ENCODE measurements at regions not wholly inside any gene's neighbourhood (a gene's known extent, or its start where the extent isn't known, plus 50 kb on each side); places are given as distances from the start of the nearest gene placed in this dataset.

DNA sequence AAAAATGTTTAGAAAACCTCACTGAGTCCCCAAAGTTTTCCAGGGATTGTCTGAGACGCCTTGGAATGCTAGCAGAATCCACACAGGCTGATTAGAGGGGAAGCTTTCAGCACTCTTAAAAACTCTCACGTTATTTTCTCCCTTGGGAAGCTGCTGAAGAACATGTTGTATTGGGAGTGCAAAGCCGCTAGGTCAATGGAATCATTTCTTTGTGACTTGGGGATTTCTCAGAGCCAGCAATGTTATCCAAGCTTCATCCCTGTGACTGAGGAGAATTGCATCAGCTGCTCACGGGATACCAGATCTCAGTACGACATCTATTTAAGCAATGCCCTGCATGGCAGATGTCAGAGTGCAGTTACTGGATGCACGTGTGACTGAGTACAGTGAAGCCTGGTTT lies 426.4 kb upstream of the MPDZ start (continued):
- TF ChIP-seq, protein P1, sequence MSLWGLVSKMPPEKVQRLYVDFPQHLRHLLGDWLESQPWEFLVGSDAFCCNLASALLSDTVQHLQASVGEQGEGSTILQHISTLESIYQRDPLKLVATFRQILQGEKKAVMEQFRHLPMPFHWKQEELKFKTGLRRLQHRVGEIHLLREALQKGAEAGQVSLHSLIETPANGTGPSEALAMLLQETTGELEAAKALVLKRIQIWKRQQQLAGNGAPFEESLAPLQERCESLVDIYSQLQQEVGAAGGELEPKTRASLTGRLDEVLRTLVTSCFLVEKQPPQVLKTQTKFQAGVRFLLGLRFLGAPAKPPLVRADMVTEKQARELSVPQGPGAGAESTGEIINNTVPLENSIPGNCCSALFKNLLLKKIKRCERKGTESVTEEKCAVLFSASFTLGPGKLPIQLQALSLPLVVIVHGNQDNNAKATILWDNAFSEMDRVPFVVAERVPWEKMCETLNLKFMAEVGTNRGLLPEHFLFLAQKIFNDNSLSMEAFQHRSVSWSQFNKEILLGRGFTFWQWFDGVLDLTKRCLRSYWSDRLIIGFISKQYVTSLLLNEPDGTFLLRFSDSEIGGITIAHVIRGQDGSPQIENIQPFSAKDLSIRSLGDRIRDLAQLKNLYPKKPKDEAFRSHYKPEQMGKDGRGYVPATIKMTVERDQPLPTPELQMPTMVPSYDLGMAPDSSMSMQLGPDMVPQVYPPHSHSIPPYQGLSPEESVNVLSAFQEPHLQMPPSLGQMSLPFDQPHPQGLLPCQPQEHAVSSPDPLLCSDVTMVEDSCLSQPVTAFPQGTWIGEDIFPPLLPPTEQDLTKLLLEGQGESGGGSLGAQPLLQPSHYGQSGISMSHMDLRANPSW (CRISPR knock-in tag; IDR thresholded peaks at IDR 0.05) = no peak
- TF ChIP-seq NCOR1 (IDR thresholded peaks at IDR 0.05) (no peak), RBBP5 (IDR thresholded peaks at IDR 0.05; ENCODE audit: borderline replicate concordance, insufficient read depth, low read length, poor library complexity, severe bottlenecking) (no peak), MCM7 (IDR thresholded peaks at IDR 0.05) (no peak), ZFP30 (CRISPR knock-in tag; IDR thresholded peaks at IDR 0.05; ENCODE audit: borderline replicate concordance) (no peak), THRAP3 (IDR thresholded peaks at IDR 0.05; ENCODE audit: borderline replicate concordance) (no peak)

- no peak overlapping the region for H3K9ac ChIP-seq (ENCODE audit: insufficient read depth in 1 of 2, low read depth in 2 of 2, low read length in 2 of 2)
- TF ChIP-seq EP300 (IDR thresholded peaks at IDR 0.05; ENCODE audit: low read length) (no peak), PCBP1 (IDR thresholded peaks at IDR 0.05; ENCODE audit: low read depth, low read length, poor library complexity, severe bottlenecking) (no peak), JUN (IDR thresholded peaks at IDR 0.05; ENCODE audit: borderline replicate concordance, low read depth, low read length) (no peak), JUN (CRISPR knock-in tag; IDR thresholded peaks at IDR 0.05; ENCODE audit: borderline replicate concordance) (no peak), NFRKB (IDR thresholded peaks at IDR 0.05; ENCODE audit: low read depth) (no peak), USF2 (CRISPR knock-in tag; IDR thresholded peaks at IDR 0.05) (no peak)
- TF ChIP-seq, protein P2, sequence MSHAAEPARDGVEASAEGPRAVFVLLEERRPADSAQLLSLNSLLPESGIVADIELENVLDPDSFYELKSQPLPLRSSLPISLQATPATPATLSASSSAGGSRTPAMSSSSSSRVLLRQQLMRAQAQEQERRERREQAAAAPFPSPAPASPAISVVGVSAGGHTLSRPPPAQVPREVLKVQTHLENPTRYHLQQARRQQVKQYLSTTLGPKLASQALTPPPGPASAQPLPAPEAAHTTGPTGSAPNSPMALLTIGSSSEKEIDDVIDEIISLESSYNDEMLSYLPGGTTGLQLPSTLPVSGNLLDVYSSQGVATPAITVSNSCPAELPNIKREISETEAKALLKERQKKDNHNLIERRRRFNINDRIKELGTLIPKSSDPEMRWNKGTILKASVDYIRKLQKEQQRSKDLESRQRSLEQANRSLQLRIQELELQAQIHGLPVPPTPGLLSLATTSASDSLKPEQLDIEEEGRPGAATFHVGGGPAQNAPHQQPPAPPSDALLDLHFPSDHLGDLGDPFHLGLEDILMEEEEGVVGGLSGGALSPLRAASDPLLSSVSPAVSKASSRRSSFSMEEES (CRISPR knock-in tag; IDR thresholded peaks at IDR 0.05) = peak; percentile 57
- H3K4me1 ChIP-seq (replicated peaks in 1 of 2; ENCODE audit: control insufficient read depth in 2 of 2, insufficient read depth in 2 of 2, low read length in 2 of 2) = no peaks in the 10 kb centered on the region
- no peaks in the 10 kb centered on the region for H3K9me3 ChIP-seq (replicated peaks; ENCODE audit: control insufficient read depth, insufficient read depth, low read depth, low read length)
- no peak for FAIRE-seq
- no peak overlapping the region for H2AFZ ChIP-seq (ENCODE audit: low read depth, low read length)
- H3K4me2 ChIP-seq (ENCODE audit: insufficient read depth, low read length) = no peak overlapping the region
- in situ Hi-C loops (cut with MboI) (no loop called here), intact Hi-C loops (cut with micrococcal nuclease) (no loop called here)
- no peak for ATAC-seq
- no peaks in the 10 kb centered on the region for H4K20me1 ChIP-seq (replicated peaks; ENCODE audit: control insufficient read depth, insufficient read depth, low read length)
- no TSS peak for BruUV-seq (replicated peaks)
- no peaks in the 10 kb centered on the region for H3K79me2 ChIP-seq (ENCODE audit: control insufficient read depth, insufficient read depth, low read length)
- no peaks in the 10 kb centered on the region for H3K9me1 ChIP-seq (ENCODE audit: control insufficient read depth, insufficient read depth, low read length)
- ChIA-PET POLR2A (no interaction called here), CTCF (ENCODE audit: low intra/inter-chr PET ratio) (no interaction called here)
- no peak overlapping the region for H3K27ac ChIP-seq (ENCODE audit: extremely low read depth, low read depth, low read length)
- no peaks in the 10 kb centered on the region for H3K36me3 ChIP-seq (ENCODE audit: control insufficient read depth, insufficient read depth, low read length)
- WGBS (ENCODE audit: insufficient coverage, low coverage, missing lambda C conversion rate) = 0% methylated on average over 3 of the region's 3 CpGs
- H3K27me3 ChIP-seq (ENCODE audit: control insufficient read depth in 2 of 2, insufficient read depth in 2 of 2, low read length in 2 of 2) = no peaks in the 10 kb centered on the region
- H3K4me3 ChIP-seq = no peak overlapping the region
- DNase-seq (ENCODE audit: extremely low read depth in 1 of 4, low spot score in 3 of 4) = no peak
These were observed 425.9 kb upstream of the MPDZ start for GRCh38 chr9:13705373-13705772.

Data from K562 (cell line).